T-helper 1 cell (primary cell): ENCODE measurements at regions not wholly inside any gene's neighbourhood (a gene's known extent, or its start where the extent isn't known, plus 50 kb on each side); places are given as distances from the start of the nearest gene placed in this dataset.
"Not testable (repeated sequence)": the region's sequence is repeated elsewhere in the genome, so short reads cannot be mapped to it uniquely, and the experiment has no call there.

Source experiments
- DNase-seq, 5 donors: peaks; one replicate each; pipeline ENCODE4 v3.0.0-alpha.2; 2012 to 2020

DNA sequence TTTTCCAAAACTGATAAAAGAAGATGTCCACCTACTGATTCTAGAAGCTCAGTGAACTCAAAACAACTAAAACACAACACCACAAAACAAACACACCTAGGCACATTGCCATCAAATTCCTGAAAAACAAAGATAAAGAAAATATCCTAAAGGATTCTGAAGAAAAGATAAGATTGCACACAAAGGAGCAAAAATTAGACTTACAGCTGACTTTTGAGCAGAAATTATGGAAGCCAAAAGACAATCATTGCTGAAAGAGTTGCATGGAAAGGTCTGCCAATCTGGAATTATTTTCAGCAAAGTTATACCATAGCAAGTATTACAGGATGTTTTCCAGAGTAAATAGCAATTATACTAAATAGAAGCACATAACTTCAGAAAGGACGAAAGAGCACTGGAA is 128.2 kb upstream of the IRX2 start:
- no peak for DNase-seq

DNA sequence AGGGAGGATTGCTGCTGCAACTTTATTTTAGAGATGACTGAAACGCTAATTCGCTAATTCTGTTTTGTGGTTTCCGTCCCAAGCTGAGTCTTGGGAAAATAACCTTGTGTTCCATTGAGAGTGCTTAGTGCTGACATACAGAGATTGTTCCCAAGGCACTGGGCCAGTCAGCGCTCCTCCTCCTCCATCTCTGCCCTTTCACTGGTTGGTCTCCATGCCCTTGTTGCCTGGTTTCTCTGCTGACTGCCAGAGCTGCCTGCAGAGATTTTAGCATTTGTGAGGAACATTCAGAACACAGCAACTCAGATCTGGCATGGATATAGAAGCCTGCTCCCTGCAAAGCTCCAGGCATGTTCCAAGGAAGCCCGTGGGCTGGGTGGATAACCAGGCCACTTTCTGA is 126.0 kb upstream of the IRX2 start:
- no peak for DNase-seq

DNA sequence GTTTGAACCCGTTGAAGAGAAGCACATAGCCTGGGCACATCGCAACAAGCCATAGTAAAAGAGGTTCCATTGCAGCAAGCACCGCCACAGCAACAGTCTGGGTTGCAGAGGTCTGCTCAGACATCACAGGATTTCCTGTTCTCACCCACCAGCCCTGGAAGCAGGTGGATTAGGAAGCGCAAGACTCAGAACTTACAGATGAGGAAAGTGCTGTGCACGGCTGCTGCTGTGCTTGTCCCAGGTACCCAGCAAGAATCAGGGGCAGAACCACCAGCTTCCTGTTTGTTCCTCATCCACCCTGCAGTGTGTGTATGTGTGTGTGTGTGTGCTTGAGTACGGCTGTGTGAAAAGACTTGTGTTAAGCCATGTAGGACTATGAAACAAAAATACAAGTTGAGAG is 124.7 kb upstream of the IRX2 start:
- no peak for DNase-seq

DNA sequence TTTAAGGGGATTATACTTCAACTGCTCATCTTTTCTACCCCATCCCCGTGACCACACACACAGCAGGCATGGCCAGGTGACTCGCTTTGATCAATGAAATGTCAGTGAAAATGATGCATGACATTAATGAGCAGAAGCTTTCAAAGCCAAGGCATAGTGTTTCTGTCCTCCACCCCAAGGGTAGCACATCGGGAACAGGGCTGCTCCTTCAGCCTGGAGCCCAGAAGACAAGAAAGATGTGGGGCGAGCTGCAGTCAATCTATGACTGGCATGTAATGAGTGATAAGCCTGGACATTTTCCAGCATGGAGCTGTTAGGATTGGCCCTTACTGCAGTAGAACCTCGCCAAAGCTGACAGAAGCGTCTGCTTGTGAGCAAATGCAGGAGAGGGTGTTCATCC is 122.6 kb upstream of the IRX2 start:
- DNase-seq, result no peak

DNA sequence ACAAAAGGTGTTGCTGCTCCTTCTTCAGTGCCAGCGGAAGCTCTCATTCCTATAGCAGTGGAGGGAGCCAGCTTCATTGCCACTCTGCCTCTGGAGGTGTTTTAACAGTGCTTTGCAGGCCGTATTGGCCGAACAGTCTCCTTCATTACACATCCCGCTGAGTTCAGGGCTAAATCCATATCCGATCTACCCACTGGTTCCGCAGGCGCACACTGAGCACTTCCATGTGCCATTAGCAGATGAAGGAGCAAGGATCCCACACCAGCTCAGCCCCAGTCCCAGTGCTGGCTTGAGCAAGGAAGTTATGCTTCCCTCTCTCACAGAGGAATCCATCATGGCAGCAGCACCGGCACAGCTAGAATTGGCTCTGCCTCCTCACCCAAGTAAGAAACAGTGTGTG is 121.2 kb upstream of the IRX2 start:
- DNase-seq, result no peak

DNA sequence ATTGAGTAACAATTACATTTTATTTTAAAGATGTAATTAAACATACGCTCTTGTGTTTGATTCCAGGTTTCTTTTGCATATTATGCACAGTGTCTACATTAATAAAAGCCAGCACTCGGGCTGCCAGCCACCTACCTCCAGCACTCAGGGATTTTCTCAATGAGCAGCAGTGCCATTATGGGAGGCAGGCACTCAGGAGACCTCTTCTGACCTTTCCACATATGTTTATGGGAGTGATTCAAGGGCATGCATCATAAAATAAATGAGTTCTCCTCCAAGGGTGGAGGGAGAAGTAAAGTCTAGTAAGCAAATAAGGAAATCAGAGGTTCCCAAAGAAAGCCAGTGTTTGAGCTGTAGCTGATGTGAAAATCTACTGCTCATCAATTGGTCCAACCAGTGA is 119.8 kb upstream of the IRX2 start:
- no peak for DNase-seq

DNA sequence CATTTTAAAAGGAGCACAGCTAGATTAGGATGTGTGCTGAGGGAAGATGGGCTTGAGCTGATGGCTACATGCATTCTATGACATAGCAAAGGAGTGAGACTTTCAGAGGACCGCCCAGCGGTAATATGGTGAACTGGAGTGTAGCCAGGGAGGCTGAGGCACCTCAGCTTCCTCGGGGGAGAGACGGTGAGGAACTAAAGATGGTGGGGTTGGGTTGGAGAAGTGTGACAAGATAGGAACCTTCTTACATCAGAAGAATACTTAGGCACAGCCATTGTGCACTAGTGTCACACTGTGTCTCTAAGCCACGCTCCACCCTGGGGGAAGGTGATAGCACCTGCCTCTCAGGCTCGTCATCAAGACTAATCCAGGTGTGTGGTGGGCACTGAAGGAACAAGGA is 118.0 kb upstream of the IRX2 start:
- DNase-seq, result no peak

DNA sequence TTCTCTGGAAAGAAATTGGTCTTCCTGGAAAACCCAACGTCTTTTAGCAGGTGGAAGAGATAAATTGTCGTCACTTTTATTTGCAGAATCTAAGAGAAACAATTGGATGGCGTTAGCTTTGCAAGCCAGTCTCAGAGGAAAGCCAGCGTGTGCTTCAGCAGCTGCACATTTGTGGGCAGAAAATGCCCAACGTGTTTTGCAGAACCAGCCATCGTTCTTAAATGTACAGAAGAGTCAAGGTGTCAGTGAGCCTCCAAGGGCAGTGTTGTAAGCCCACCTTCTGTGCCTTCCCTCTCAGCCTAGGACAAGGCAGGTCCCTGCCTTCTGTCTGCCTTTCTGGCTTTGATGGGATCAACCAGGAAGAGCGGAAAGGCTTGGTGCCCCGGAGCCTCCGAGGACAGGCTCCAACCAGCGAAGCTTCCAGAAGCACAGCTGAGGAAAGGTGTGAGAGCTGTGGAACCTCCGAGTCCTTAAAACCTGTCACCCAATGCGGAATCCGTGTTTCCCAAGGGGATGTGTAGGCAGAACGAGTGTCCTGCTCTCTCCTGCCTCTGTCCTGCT is 116.0 kb upstream of the IRX2 start:
- DNase-seq, result no peak

DNA sequence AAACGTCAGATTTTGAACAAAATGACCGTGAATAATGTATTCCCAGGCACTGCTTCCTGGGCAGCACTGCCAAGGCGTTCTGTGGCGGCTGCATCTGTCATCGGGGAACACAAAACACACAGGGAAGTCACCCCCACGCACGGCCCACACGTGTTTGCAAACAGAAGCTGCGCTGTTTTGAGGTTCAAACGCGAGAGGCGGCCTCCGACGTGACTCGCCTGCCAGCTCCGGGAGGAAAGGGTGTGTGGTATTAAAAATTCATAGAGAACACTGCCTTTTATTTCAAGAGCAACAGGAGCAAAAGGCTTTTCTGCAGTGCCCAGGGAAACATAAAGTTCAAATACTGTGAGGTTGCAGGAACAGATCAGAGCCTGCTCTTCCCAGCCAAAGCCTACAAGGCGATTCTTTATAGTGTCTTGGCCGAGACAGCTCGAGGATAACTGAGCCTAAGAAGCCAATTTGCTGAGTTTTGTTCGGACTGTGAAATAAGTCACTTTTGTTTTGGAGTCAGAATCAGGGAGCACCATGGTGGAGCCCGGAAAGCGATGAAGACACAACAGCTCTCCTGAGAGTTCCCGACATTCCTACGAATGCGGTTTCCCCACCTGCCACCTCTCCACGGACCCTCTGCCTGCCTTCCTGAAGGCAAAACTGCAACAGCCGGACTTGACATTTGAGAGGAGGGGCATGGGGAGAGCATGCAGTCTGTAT is 115.3 kb upstream of the IRX2 start:
- DNase-seq, result no peak

DNA sequence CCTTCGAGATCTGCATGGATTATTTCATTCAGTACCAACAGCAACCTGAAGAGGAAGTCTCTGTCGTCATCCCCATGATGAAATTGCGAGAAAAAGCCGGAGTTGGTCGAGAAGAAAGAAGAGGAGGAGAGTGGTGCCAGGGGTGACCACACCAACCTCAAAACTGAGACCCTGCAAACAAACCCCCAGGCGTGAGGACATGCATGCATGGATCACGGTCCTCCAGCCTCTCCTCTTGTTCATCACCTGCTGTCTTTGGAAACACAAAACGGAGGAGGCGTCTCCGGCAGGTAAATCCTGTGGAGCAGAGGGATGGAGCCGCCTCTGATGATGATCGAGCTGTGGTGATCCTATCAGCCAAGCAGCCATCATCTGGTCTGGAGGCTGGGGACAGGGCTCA is 114.4 kb upstream of the IRX2 start:
- DNase-seq, result no peak

DNA sequence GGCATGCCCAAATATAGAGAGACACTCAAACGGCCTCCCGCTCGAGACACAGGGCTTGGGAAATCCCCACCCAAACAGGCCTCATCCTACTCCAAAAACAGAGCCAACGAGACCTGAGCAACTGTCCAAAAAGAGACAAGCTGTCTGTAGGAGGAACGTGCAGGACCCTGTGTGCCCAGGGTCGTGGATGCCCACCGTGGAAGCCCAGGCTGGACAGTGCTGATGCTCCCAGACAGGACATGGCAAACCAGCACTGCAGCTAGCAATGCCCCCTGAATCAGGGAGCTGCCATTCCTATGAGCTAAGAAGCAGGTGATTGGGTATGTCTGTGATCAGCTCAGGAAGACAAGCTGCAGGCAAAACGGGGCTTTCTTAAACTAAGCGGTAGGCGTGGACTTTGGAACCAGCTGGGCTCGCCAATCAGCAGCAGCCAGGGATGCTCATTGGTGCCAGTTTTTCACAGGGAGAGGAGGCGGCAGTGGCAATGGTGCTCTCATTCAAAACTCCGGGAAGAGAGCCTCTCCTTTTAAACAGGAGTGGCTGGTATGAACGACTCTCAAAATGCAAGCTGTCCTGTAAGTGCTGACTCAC is 113.1 kb upstream of the IRX2 start:
- no peak for DNase-seq

DNA sequence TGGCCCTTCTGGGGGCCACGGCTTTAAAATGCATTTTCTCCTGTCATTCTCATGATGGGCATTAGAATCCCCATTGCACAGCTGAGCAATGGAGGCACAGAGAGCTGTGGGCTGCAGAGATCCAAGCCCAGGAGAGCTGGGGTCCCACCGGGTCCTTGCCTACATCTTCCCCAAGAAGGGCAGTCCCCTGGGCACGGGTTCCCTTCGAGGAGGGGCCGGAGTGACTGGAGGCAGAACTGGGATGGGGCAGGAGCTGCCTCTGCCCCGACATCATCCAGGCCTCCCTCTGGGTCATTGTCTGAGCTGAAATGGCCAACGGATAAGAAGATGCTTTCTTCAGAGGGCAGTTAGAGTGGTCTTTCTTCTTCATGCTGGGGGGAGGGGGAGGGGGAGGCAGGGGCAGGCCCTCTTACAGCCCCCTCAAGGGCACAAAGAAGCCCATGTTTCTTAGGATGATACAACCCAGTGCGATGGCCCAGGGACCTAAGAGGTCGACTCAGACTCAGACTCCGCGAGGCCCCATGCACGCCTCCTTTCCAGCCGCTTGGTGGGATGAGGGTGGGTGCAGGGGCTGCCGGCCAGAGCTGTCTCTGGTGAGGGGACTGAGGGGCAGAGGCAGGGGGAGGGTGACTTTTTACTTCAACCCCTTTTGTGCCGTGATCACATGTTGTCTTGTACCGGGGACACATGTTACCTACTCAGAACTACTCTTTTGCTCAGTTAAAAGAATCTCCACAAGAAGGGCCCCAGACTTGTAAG is 112.4 kb upstream of the IRX2 start:
- no peak for DNase-seq

DNA sequence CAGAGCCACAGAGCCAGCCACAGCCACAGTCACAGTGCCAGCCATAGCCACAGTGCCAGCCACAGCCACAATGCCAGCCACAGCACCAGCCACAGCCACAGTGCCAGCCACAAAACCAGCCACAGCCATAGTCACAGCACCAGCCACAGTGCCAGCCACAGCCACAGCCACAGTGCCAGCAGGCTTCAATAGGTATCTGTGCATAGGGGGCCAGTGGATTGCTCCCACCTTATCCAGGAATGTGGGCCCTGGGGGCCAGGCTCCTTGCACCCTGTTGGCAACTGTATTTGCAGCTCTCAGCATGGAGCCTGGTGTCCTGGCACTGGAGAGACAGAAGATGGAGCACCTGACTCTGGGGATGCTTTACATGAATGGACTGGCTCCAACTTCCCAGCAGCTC is 111.7 kb upstream of the IRX2 start:
- no peak for DNase-seq

DNA sequence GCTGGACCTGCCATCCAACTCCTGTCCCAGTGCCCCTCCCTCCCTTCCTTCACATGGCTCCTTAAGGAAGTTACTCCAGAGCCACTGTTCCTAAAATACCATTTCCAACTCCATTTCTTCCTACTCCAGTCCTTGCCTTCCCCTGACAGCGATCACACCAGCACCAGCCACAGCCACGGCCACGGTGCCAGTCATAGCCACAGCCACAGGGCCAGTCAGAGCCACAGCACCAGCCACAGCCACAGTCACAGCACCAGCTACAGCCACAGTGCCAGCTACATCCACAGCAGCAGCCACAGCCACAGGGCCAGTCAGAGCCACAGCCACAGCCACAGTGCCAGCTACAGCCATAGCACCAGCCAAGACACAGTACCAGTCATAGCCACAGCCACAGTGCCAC is 110.7 kb upstream of the IRX2 start:
- not testable (repeated sequence) for DNase-seq

DNA sequence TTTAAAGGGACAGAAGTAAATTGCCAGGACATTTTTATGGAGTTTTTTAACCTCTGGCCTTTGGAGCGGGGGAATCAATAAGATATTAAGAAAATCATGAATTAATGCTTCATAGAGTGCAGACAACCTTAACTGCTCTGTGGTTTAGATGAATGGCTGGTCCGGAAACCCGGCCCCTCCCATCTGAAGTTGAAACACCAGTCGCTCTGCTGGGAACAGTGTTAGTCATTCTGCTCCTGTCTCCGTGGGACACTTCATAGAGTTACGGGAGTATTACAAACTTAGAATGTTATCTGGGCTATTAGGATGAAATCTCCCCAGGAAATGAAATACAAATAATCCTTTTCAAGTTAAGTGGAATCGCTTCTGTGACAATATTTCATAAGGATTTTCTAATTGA is 110.1 kb upstream of the IRX2 start:
- DNase-seq, result no peak

DNA sequence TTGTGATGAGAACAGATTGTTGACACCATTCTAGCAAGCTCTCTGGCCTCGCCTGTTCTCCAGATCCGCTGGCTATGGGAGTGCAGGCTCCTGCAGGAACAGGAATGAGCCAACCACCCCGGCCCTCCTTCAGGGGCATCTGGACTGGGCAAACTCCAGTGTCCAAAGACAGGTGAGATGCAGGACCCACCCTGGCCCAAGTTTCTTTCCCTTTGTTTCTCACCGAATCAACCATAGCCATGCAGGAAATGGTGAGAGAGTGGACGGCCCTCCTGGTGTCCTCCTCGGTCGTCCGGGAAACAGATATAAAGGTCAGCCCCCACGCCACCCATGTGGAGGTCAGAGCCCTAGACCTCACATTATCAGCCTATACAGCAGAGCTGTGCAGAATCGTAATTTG is 108.6 kb upstream of the IRX2 start:
- DNase-seq, result no peak

DNA sequence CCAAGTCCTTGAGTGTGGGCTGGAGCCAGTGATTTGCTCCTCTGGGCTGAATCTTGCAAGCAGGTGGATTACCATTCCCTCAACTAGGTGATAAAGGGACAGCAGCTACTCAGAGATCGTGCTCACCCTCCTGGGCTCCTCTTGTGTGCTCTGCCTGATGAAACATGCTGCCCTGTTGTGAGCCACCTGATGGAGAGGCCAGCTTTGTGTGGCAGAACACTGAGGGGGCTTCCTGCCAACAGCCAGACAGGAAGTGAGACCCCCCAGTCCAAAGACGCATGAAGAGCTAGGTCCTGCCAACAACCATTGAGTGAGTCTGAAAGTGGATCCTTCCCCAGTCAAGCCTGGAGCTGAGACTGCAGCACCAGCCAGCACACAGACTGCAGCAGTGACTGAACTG is 106.4 kb upstream of the IRX2 start:
- no peak for DNase-seq

DNA sequence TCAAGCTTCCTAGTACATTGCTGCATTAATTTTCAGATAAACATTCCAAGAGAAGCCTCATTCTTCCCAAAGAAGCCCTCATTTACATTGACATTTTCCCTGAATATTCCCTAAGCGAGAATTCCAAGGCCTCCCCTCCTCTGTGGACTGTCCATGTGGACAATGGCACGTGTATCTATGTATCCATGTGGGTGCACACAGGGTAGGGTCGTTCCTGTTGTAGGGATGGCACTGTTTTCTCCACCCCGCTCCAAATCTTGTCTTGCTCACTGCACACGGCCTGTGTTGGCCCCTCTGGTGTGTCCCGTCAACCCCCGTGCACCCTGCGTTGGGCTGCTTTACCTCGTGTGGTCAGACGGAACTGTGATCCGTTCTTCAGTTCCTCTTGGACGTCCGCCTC is 104.7 kb upstream of the IRX2 start:
- no peak for DNase-seq

DNA sequence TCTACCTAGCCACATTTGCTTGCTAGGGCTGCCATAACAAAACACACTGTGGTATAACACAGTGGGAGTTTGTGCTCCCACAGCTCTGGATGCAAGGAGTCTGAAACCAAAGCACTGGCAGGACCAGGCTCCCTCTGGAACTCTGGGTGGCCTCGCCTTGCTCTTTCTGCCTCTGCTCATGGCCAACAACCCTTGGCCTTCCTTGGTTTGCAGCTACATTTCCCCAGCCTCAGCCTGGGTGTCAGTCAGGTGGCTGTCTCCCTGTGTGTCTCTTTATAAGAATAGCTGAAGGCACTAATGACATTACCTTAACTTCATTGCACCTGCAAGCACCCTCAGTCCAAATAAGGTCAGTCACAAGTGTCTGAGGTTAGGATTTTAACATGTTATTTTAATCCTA is 101.0 kb upstream of the IRX2 start:
- no peak for DNase-seq

DNA sequence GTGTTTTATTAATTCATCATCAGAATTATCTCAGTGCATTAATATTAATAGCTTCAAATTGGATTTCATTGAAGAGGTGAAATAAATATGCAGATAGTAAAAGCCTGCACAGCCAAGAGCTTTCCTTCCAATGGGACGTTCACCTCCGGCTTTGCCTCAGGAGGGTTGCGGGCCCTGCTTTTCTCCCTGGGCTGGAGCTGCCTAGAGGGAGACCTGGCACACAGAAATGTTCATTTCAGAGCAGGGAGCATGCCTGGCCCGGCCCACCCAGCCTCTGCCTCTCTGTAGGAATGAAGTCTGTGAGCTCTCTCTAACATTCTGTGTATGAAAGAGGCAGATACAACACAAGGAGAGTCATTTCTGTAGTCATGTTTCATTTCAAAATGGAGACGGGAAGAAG is 100.4 kb upstream of the IRX2 start:
- no peak for DNase-seq

DNA sequence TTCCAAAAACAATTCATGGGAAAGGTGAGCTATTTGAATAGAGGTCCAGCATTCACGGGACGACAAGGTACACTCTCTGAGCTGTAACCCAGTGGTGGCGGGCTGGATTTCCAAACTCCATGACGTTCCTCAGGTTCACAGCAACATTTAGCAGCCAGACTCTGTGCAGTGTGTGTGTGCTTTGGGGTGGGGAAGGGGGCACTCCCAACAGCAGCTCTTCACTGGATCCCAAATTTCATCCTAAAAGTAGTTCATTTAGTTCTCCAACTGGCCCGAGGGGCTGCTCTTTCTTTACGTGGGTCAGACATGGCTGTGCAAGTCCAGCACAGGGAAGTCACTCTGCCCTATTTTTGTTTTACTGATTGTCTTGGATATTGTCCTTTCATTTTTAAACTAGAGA is 98.0 kb upstream of the IRX2 start:
- DNase-seq, result no peak

DNA sequence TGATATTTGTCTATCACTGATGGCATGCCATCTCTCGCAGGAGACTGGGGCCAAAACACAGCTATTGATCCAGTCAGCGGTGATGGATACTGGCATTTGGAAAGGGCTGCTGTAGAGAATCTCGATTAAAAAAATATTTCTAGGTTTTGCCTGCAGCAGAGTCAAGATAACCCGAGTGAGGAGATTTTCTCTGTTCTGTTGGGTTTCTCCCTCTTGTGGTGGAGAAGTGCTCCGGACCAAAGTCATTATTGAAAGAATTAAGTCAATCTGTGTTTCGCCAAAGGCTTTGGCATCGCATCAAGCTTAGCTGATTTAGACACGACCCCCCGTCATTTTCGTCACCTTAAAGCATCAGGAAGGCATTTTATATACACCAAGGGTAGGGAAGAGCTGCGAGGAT is 97.1 kb upstream of the IRX2 start:
- no peak for DNase-seq

DNA sequence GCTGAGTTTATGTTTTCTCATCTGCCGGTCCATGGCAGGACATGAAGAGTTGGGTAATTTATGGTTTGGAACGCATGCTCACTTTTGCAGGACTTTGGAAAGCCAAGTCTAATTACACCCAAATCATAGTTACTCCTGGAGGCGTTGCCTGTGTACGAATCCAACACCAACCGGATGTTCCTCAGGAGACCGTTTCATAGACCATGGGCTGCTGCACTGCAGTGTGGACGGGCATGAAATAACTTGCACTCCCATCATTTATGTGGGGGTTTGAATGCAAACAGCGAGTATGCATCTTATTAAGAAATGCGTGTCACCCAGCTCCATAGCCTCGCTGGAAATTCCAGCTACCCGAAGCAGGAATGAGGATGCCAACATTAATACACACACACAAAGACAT is 96.1 kb upstream of the IRX2 start:
- DNase-seq, result no peak

DNA sequence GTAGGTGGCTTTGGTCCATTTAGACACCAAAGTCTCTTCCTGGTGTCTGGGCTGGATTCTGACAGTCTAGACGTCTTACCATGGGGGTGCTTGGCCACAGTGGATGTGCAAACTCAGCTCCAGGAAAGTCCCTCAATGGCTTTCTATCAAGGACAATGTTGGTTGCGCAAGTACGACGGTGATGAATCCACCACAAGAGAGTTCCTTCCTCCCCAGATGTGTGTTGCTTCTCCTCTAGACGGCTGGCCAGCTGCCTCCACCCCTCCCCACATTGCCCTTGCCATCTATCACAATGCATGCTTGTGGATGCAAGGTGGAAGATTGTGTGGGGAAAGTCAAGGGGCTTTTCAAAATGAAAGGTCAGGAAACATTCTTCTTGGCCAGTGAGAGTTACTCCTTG is 89.7 kb upstream of the IRX2 start:
- no peak for DNase-seq
